G401 (cell line): ENCODE measurements at regions not wholly inside any gene's neighbourhood (a gene's known extent, or its start where the extent isn't known, plus 50 kb on each side); places are given as distances from the start of the nearest gene placed in this dataset.
"Not testable (repeated sequence)": the region's sequence is repeated elsewhere in the genome, so short reads cannot be mapped to it uniquely, and the experiment has no call there.

ENCODE experiments used
- DNase-seq: peaks from one replicate; pipeline ENCODE4 v3.0.0-alpha.2; 2015; ENCODE audit warnings: low spot score
- in situ Hi-C: cut with HindIII; loops from 2 replicates; pipeline ENCODE4 v1.10.0; 2016; ENCODE audit warnings: low sequenced_read_pairs, mixed read lengths

GRCh38 chr14:44873536-44873935 is 88.2 kb downstream of the KLHL28 start:
- in situ Hi-C loops, result no loop called here
- DNase-seq, result no peak

- in situ Hi-C loops, result no loop called here
Observed at GRCh38 chr14:44866770-44867169, 95.0 kb downstream of the KLHL28 start.

GRCh38 chr14:44866322-44866721 is 95.4 kb downstream of the KLHL28 start:
- no peak for DNase-seq
- in situ Hi-C loops, result no loop called here

More at GRCh38 chr14:44866770-44867169, 95.0 kb downstream of the KLHL28 start:
- DNase-seq, result no peak

GRCh38 chr14:44863271-44863670 is 98.5 kb downstream of the KLHL28 start:
- no peak for DNase-seq
- in situ Hi-C loops, result no loop called here

- no peak for DNase-seq
- in situ Hi-C loops, result no loop called here
Observed at GRCh38 chr14:44854114-44854513, 107.6 kb downstream of the KLHL28 start.

GRCh38 chr14:44847526-44848309 is 114.0 kb downstream of the KLHL28 start:
- DNase-seq, result no peak
- in situ Hi-C loops, result no loop called here

- peak; percentile 48 for DNase-seq
- in situ Hi-C loops, result no loop called here
Observed at GRCh38 chr14:44846232-44846824, 115.4 kb downstream of the KLHL28 start.

- DNase-seq, in situ Hi-C loops: not testable (repeated sequence)
Observed at GRCh38 chr14:44835928-44836327, 125.8 kb downstream of the KLHL28 start.

- DNase-seq, result no peak
- in situ Hi-C loops, result no loop called here
Observed at GRCh38 chr14:44833376-44834060, 128.2 kb downstream of the KLHL28 start.

GRCh38 chr14:44830371-44830770 is 131.4 kb downstream of the KLHL28 start:
- no peak for DNase-seq
- in situ Hi-C loops, result no loop called here

GRCh38 chr14:44829021-44829420 is 132.7 kb downstream of the KLHL28 start:
- in situ Hi-C loops, result no loop called here
- no peak for DNase-seq

- DNase-seq, result no peak
- in situ Hi-C loops, result no loop called here
Observed at GRCh38 chr14:44828023-44828422, 133.7 kb downstream of the KLHL28 start.

- no peak for DNase-seq
- in situ Hi-C loops, result no loop called here
Observed at GRCh38 chr14:44820230-44820964, 141.3 kb downstream of the KLHL28 start.

GRCh38 chr14:44814196-44814595 is 147.6 kb downstream of the KLHL28 start:
- in situ Hi-C loops, result no loop called here
- no peak for DNase-seq

GRCh38 chr14:44812672-44813071 is 149.1 kb downstream of the KLHL28 start:
- no peak for DNase-seq
- in situ Hi-C loops, result no loop called here

- no peak for DNase-seq
- in situ Hi-C loops, result no loop called here
Observed at GRCh38 chr14:44804391-44804790, 157.4 kb downstream of the KLHL28 start.

- DNase-seq, result peak; percentile 48
- in situ Hi-C loops, result no loop called here
Observed at GRCh38 chr14:44803239-44803905, 158.4 kb downstream of the KLHL28 start.

- in situ Hi-C loops, result no loop called here
- no peak for DNase-seq
Observed at GRCh38 chr14:44798386-44799242, 163.1 kb downstream of the KLHL28 start.
